K562 (cell line): ENCODE measurements at regions not wholly inside any gene's neighbourhood (a gene's known extent, or its start where the extent isn't known, plus 50 kb on each side); places are given as distances from the start of the nearest gene placed in this dataset.

Source experiments
- ATAC-seq: fragments of 200-7000 bp; cut with Tn5 transposase; 3 replicates; pipeline ENCODE4 v1.9.1; 2020; ENCODE audit warnings: moderate library complexity
- BruUV-seq: library from RNA; stranded (reverse); fragments of 400-500 nt; replicated peaks from 2 replicates; lab custom pipeline; 2021; lab: Mats Ljungman, UMichigan
- CTCF ChIA-PET: fragments of 300-600 bp; formaldehyde crosslinking; extraction: SDS; loops from one replicate; lab custom pipeline; 2021; ENCODE audit warnings: low intra/inter-chr PET ratio; lab: Yijun Ruan, JAX
- POLR2A ChIA-PET: fragments of 300-600, 350-650 bp; sonication (Branson Sonifier 250); formaldehyde crosslinking; extraction: SDS; loops from one replicate; lab custom pipeline; 2021; ENCODE audit warnings: antibody characterized with exemption, inconsistent platforms; lab: Yijun Ruan, JAX
- DNase-seq, 4 experiments: peaks; one replicate each; pipeline versions ENCODE4 v3.0.0 to v3.0.0-alpha.2; 2011 to 2018; ENCODE audit warnings: low spot score in 3 of 4, mixed read lengths in 3 of 4; ENCODE audit errors: extremely low read depth in 1 of 4
- FAIRE-seq: peaks from 2 replicates; lab custom pipeline; 2011; peaks lifted over from hg19 to GRCh38; lab: Jason Lieb, UNC
- H2AFZ ChIP-seq: 2 replicates; pipeline ENCODE4 v1.6.0; 2011; ENCODE audit warnings: low read depth, low read length, control low read depth, inconsistent platforms
- H3K27ac ChIP-seq: fragments of 200-600 bp; 3 replicates; pipeline ENCODE4 v1.8.0; 2011; ENCODE audit warnings: low read depth, mild to moderate bottlenecking, control low read depth, inconsistent platforms, low read length, moderate library complexity, mixed read lengths; ENCODE audit errors: extremely low read depth
- H3K27me3 ChIP-seq, 2 experiments: fragments of 300-600 bp in 1 of 2; 2 replicates in 1 of 2; 3 replicates in 1 of 2; pipeline versions ENCODE4 v1.6.0 to v1.8.0; 2011; ENCODE audit warnings: inconsistent platforms in 2 of 2, low read length in 2 of 2, mild to moderate bottlenecking in 1 of 2, mixed read lengths in 1 of 2, moderate library complexity in 1 of 2; ENCODE audit not compliant: control insufficient read depth in 2 of 2, insufficient read depth in 2 of 2
- H3K36me3 ChIP-seq: fragments of 300-600 bp; 3 replicates; pipeline ENCODE4 v1.8.0; 2011; ENCODE audit warnings: mild to moderate bottlenecking, low read length, inconsistent platforms; ENCODE audit not compliant: control insufficient read depth, insufficient read depth
- H3K4me1 ChIP-seq, 2 experiments: fragments of 200-600 bp in 1 of 2; replicated peaks in 1 of 2; 2 replicates in 1 of 2; 3 replicates in 1 of 2; pipeline versions ENCODE4 v1.5.1 to v1.8.0; 2011; ENCODE audit warnings: inconsistent platforms in 2 of 2, low read length in 2 of 2, mild to moderate bottlenecking in 1 of 2, mixed read lengths in 1 of 2, moderate library complexity in 1 of 2; ENCODE audit not compliant: control insufficient read depth in 2 of 2, insufficient read depth in 2 of 2
- H3K4me2 ChIP-seq: 2 replicates; pipeline ENCODE4 v1.6.1; 2011; ENCODE audit warnings: low read length, control low read depth, inconsistent platforms, mixed read lengths; ENCODE audit not compliant: insufficient read depth
- H3K4me3 ChIP-seq: fragments of 200-600 bp; sonication (generic), shearing (Covaris generic); 2 replicates; pipeline ENCODE4 v1.5.1; 2016; ENCODE audit warnings: control low read depth, inconsistent platforms
- H3K79me2 ChIP-seq: fragments of 200-600 bp; 3 replicates; pipeline ENCODE4 v1.8.0; 2011; ENCODE audit warnings: low read length, inconsistent platforms; ENCODE audit not compliant: control insufficient read depth, insufficient read depth
- H3K9ac ChIP-seq, 2 experiments: 2 replicates each; pipeline versions ENCODE4 v1.6.0 to v1.6.1; 2011; ENCODE audit warnings: low read depth in 2 of 2, low read length in 2 of 2, control low read depth in 1 of 2, inconsistent platforms in 1 of 2, mild to moderate bottlenecking in 1 of 2, mixed read lengths in 1 of 2; ENCODE audit not compliant: insufficient read depth in 1 of 2
- H3K9me1 ChIP-seq: one replicate; pipeline ENCODE4 v1.6.0; 2011; ENCODE audit warnings: inconsistent platforms, mild to moderate bottlenecking, low read length, moderate library complexity; ENCODE audit not compliant: control insufficient read depth, insufficient read depth
- H3K9me3 ChIP-seq: replicated peaks from 2 replicates; pipeline ENCODE4 v1.5.1; 2011; ENCODE audit warnings: low read depth, low read length, inconsistent platforms; ENCODE audit not compliant: control insufficient read depth, insufficient read depth
- H4K20me1 ChIP-seq: replicated peaks from 2 replicates; pipeline ENCODE4 v1.6.1; 2011; ENCODE audit warnings: low read length, inconsistent platforms, mixed read lengths; ENCODE audit not compliant: control insufficient read depth, insufficient read depth
- ADNP ChIP-seq: fragments of 200-800 bp; sonication (Bioruptor generic); IDR thresholded peaks from 2 replicates; pipeline ENCODE4 v1.6.1; 2016; ENCODE audit warnings: missing genetic modification characterization, missing compliant biosample characterization
- BCOR ChIP-seq: fragments of 450-650 bp; IDR thresholded peaks from 2 replicates; pipeline ENCODE4 v1.6.1; 2016
- CBX8 ChIP-seq: fragments of 200-600 bp; sonication (generic); IDR thresholded peaks from 2 replicates; pipeline ENCODE4 v1.6.1; 2012; ENCODE audit warnings: borderline replicate concordance, mixed run types, low read depth, mild to moderate bottlenecking, moderate library complexity, mixed read lengths, low read length, control low read depth, inconsistent platforms; ENCODE audit not compliant: poor library complexity, severe bottlenecking; ENCODE audit errors: extremely low read depth
- COPS2 ChIP-seq: fragments of 450-650 bp; conservative IDR thresholded peaks from 2 replicates; pipeline ENCODE4 v1.6.1; 2016; ENCODE audit warnings: mild to moderate bottlenecking, moderate library complexity
- DIDO1 ChIP-seq: fragments of 450-650 bp; IDR thresholded peaks from 2 replicates; pipeline ENCODE4 v1.6.1; 2016; ENCODE audit warnings: low read depth, missing biosample characterization, missing genetic modification characterization
- JUND ChIP-seq, 2 experiments: IDR thresholded peaks; 2 replicates in 1 of 2; 3 replicates in 1 of 2; pipeline ENCODE4 v1.6.1; 2011; ENCODE audit warnings: borderline replicate concordance in 2 of 2, low read depth in 2 of 2, low read length in 2 of 2, improper control_type of control experiment in 1 of 2, missing biosample characterization in 1 of 2, missing genetic modification characterization in 1 of 2, missing genetic modification reagents in 1 of 2
- PURB ChIP-seq: sonication (generic); formaldehyde crosslinking; IDR thresholded peaks from 2 replicates; pipeline ENCODE4 v1.9.0; 2021; ENCODE audit warnings: low read depth, mild to moderate bottlenecking, missing genetic modification reagents
- RBM34 ChIP-seq: fragments of 200-400 bp; formaldehyde crosslinking; IDR thresholded peaks from 2 replicates; pipeline ENCODE4 v1.6.1; 2018; ENCODE audit warnings: low read length, borderline replicate concordance; ENCODE audit not compliant: insufficient read depth
- STAG1 ChIP-seq: sonication (generic); formaldehyde crosslinking; IDR thresholded peaks from 2 replicates; pipeline ENCODE4 v1.5.0; 2020; ENCODE audit warnings: missing genetic modification reagents, borderline replicate concordance
- ZNF140 ChIP-seq: fragments of 250-450 bp; sonication (Bioruptor Pico); IDR thresholded peaks from 2 replicates; pipeline ENCODE4 v1.8.0; 2021; ENCODE audit warnings: moderate library complexity, mild to moderate bottlenecking, inconsistent platforms
- ZNF253 ChIP-seq: fragments of 250-450 bp; sonication (Bioruptor Pico); conservative IDR thresholded peaks from 2 replicates; pipeline ENCODE4 v1.6.1; 2021; ENCODE audit warnings: mild to moderate bottlenecking
- ZNF644 ChIP-seq: fragments of 200-800 bp; sonication (Bioruptor generic); IDR thresholded peaks from 2 replicates; pipeline ENCODE4 v1.6.1; 2016; ENCODE audit warnings: low read depth, missing genetic modification characterization, missing compliant biosample characterization
- WGBS: fragments of 100-300 bp; shearing (Covaris generic); methylation state at CpG from one replicate; pipeline ENCODE4 v1.1.6; 2016; ENCODE audit warnings: low coverage, mixed read lengths; ENCODE audit not compliant: insufficient coverage; ENCODE audit errors: missing lambda C conversion rate; 5-methylcytosine and 5-hydroxymethylcytosine counted together
- in situ Hi-C: fragments of 300-500 bp; cut with MboI; formaldehyde crosslinking; loops from 4 replicates; pipeline ENCODE4 v1.15.0; 2018; ENCODE audit warnings: inconsistent platforms, mixed read lengths
- intact Hi-C: fragments of 100-400 bp; cut with micrococcal nuclease; formaldehyde crosslinking; loops from 2 replicates; pipeline ENCODE4 v1.14.2; 2022
- TF ChIP-seq, protein P1 (sequence below), 3 experiments: fragments of 200-800 bp in 1 of 3; sonication (Bioruptor generic) in 1 of 3; sonication (generic) in 1 of 3; formaldehyde crosslinking in 1 of 3; IDR thresholded peaks; 2 replicates each; pipeline versions ENCODE4 v1.6.1 to v1.8.0; 2016 to 2022; ENCODE audit warnings: mild to moderate bottlenecking in 2 of 3, missing compliant biosample characterization in 2 of 3, missing genetic modification characterization in 2 of 3, missing genetic modification reagents in 1 of 3
- TF ChIP-seq, protein P2 (sequence below): fragments of 450-650 bp; IDR thresholded peaks from 2 replicates; pipeline ENCODE4 v1.6.1; 2016; ENCODE audit warnings: borderline replicate concordance
- TF ChIP-seq, protein P3 (sequence below): fragments of 250-450 bp; sonication (Bioruptor Pico); IDR thresholded peaks from 2 replicates; pipeline ENCODE4 v1.8.0; 2021; ENCODE audit warnings: borderline replicate concordance, mild to moderate bottlenecking, moderate library complexity; ENCODE audit not compliant: poor library complexity, severe bottlenecking

DNA sequence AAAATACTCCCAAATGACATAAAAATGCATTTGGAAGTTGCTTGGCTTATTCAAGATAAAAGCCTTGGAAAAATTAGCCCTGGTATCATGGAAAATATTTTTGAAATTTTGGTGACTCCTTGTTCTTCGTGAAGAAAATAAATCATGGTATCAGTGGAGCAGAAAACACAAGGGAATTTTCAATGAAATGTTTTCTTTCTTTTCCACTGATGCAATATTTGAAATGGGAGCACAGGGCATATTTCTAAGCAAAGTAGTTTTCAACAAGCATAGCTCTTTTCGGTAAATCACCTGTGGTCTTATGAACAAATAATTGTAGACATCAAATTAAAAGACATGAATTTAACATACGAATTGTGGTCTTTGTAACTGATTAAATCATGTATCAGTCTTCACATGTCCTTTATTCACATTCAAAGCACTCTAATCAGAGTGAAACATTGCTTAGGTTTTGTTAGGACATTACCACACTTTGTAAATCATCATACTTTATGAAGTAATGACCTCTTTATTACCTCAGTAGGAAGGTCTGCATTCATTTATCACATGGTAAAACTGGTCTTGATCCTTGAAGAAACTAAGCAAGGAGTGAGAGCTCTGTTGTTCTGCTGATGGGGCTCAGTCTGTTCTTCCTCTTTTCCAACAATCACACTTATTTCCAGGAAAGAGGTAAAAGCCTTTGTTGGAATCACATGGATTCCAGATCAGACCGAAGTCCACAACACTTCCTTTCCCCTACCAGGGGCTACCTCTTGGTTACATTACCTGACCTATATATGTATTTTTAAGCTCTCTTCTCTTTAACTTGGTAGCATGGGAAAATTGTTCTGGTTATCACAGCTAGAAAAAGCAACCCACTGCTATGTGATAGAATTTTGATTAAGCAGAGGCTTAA lies 413.5 kb upstream of the THBS1 start:
- H3K79me2 ChIP-seq: no peaks in the 10 kb centered on the region
- intact Hi-C loops: no loop called here
- peaks cover under 1 to 8% of the 10 kb centered on the region in 2 experiments; a peak in 1 of 5 replicates for H3K27me3 ChIP-seq
- ChIA-PET CTCF (interaction anchor here (0.6 kb wide), 1 partner anchor 603 kb away, joined by 3 read pairs; the partner anchor contains the start of gene RASGRP1), POLR2A (interaction anchor here (0.8 to 1.1 kb wide), 3 partner anchors 11 to 639 kb away, joined by 3 to 4 read pairs (median 3); no protein-coding TSS in a partner anchor)
- peaks cover 0 to 3% of the 10 kb centered on the region in 2 experiments; a peak in 1 of 5 replicates for H3K4me1 ChIP-seq
- WGBS: 0% methylated on average over 4 of the region's 4 CpGs
- DNase-seq: no peak
- H3K27ac ChIP-seq: no peak overlapping the region
- H3K4me2 ChIP-seq: no peak overlapping the region
- in situ Hi-C loops: no loop called here
- H3K9me1 ChIP-seq: no peaks in the 10 kb centered on the region
- H4K20me1 ChIP-seq: no peaks in the 10 kb centered on the region
- no peak for FAIRE-seq
- no TSS peak for BruUV-seq
- H3K9ac ChIP-seq: no peak overlapping the region
- no peak overlapping the region for H2AFZ ChIP-seq
- H3K4me3 ChIP-seq: no peak overlapping the region
- ATAC-seq: no peak
- H3K9me3 ChIP-seq: no peaks in the 10 kb centered on the region
- H3K36me3 ChIP-seq: no peaks in the 10 kb centered on the region
- TF ChIP-seq ZNF644: no peak
- no peak for TF ChIP-seq STAG1 (CRISPR knock-in tag)
- TF ChIP-seq, protein P1, sequence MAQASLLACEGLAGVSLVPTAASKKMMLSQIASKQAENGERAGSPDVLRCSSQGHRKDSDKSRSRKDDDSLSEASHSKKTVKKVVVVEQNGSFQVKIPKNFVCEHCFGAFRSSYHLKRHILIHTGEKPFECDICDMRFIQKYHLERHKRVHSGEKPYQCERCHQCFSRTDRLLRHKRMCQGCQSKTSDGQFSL (CRISPR knock-in tag; IDR thresholded peaks at IDR 0.05): no peak
- TF ChIP-seq, protein P1 (tag; IDR thresholded peaks at IDR 0.05): no peak
- no peak for TF ChIP-seq CBX8
- TF ChIP-seq ADNP: no peak
- no peak for TF ChIP-seq ZNF253
- no peak for TF ChIP-seq BCOR
- no peak for TF ChIP-seq PURB (CRISPR knock-in tag)
- TF ChIP-seq, protein P2, sequence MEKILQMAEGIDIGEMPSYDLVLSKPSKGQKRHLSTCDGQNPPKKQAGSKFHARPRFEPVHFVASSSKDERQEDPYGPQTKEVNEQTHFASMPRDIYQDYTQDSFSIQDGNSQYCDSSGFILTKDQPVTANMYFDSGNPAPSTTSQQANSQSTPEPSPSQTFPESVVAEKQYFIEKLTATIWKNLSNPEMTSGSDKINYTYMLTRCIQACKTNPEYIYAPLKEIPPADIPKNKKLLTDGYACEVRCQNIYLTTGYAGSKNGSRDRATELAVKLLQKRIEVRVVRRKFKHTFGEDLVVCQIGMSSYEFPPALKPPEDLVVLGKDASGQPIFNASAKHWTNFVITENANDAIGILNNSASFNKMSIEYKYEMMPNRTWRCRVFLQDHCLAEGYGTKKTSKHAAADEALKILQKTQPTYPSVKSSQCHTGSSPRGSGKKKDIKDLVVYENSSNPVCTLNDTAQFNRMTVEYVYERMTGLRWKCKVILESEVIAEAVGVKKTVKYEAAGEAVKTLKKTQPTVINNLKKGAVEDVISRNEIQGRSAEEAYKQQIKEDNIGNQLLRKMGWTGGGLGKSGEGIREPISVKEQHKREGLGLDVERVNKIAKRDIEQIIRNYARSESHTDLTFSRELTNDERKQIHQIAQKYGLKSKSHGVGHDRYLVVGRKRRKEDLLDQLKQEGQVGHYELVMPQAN: no peak
- no peak for TF ChIP-seq JUND (IDR thresholded peaks at IDR 0.05; ENCODE audit: borderline replicate concordance, low read depth, low read length)
- TF ChIP-seq JUND (tag; IDR thresholded peaks at IDR 0.05; ENCODE audit: borderline replicate concordance, low read depth, low read length): no peak
- TF ChIP-seq DIDO1 (tag): no peak
- TF ChIP-seq COPS2: no peak
- TF ChIP-seq ZNF140 (CRISPR knock-in tag): no peak
- TF ChIP-seq, protein P3, sequence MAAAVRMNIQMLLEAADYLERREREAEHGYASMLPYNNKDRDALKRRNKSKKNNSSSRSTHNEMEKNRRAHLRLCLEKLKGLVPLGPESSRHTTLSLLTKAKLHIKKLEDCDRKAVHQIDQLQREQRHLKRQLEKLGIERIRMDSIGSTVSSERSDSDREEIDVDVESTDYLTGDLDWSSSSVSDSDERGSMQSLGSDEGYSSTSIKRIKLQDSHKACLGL (CRISPR knock-in tag): no peak
- TF ChIP-seq RBM34: no peak
